H1 (cell line): ENCODE measurements at regions not wholly inside any gene's neighbourhood (a gene's known extent, or its start where the extent isn't known, plus 50 kb on each side); places are given as distances from the start of the nearest gene placed in this dataset.

Source experiments
- CTCF ChIA-PET: fragments of 300-600 bp; sonication (Branson Sonifier 250); formaldehyde crosslinking; loops from one replicate; lab custom pipeline; 2021; ENCODE audit not compliant: partially characterized antibody; lab: Charles Lee
- POLR2A ChIA-PET: fragments of 300-600 bp; sonication (Branson Sonifier 250); formaldehyde crosslinking; loops from one replicate; lab custom pipeline; 2021; ENCODE audit warnings: inconsistent platforms; ENCODE audit not compliant: partially characterized antibody; lab: Charles Lee
- DNase-seq, 2 experiments: peaks; one replicate each; pipeline versions ENCODE4 v3.0.0 to v3.0.0-alpha.2; 2010 to 2022; ENCODE audit warnings: low spot score in 2 of 2, low read depth in 1 of 2, mixed read lengths in 1 of 2
- FAIRE-seq: peaks from 2 replicates; lab custom pipeline; 2011; peaks lifted over from hg19 to GRCh38; lab: Jason Lieb, UNC
- H2AFZ ChIP-seq: 2 replicates; pipeline ENCODE4 v1.8.1; 2012; ENCODE audit warnings: low read length, inconsistent platforms
- H2AK5ac ChIP-seq: 2 replicates; pipeline ENCODE4 v1.6.1; 2013; ENCODE audit warnings: low read depth, low read length
- H2BK120ac ChIP-seq: replicated peaks from 2 replicates; pipeline ENCODE3; 2013; ENCODE audit warnings: low read depth, low read length, inconsistent platforms
- H2BK12ac ChIP-seq: 2 replicates; pipeline ENCODE4 v1.6.1; 2013; ENCODE audit warnings: low read depth, low read length
- H2BK15ac ChIP-seq: 2 replicates; pipeline ENCODE4 v1.6.1; 2013; ENCODE audit warnings: low read length
- H2BK20ac ChIP-seq: 2 replicates; pipeline ENCODE4 v1.6.1; 2013; ENCODE audit warnings: low read length
- H2BK5ac ChIP-seq: 2 replicates; pipeline ENCODE4 v1.6.1; 2013; ENCODE audit warnings: low read depth, low read length
- H3K14ac ChIP-seq: 2 replicates; pipeline ENCODE4 v1.6.1; 2013; ENCODE audit warnings: inconsistent platforms; ENCODE audit not compliant: insufficient read length
- H3K18ac ChIP-seq: 2 replicates; pipeline ENCODE4 v1.6.1; 2013; ENCODE audit warnings: low read length; ENCODE audit errors: extremely low read depth
- H3K23ac ChIP-seq: 2 replicates; pipeline ENCODE4 v1.6.1; 2013; ENCODE audit warnings: inconsistent platforms; ENCODE audit not compliant: insufficient read length
- H3K23me2 ChIP-seq: 2 replicates; pipeline ENCODE4 v1.6.1; 2013; ENCODE audit warnings: low read depth, low read length
- H3K27ac ChIP-seq: 2 replicates; pipeline ENCODE4 v1.6.1; 2011; ENCODE audit warnings: low read depth, low read length, inconsistent platforms
- H3K27me3 ChIP-seq, 4 experiments: replicated peaks in 1 of 4; 1 replicate in 1 of 4; 2 replicates in 3 of 4; pipeline versions ENCODE4 v1.6.1 to v1.8.1; 2011 to 2013; ENCODE audit warnings: low read length in 3 of 4, mild to moderate bottlenecking in 3 of 4, inconsistent platforms in 2 of 4, mixed read lengths in 2 of 4, moderate library complexity in 1 of 4; ENCODE audit not compliant: control insufficient read depth in 3 of 4, insufficient read depth in 3 of 4; ENCODE audit errors: extremely low read depth in 1 of 4
- H3K36me3 ChIP-seq, 4 experiments: 2 replicates each; pipeline versions ENCODE4 v1.6.1 to v1.8.1; 2011 to 2013; ENCODE audit warnings: mild to moderate bottlenecking in 4 of 4, low read length in 3 of 4, moderate library complexity in 2 of 4, control low read depth in 1 of 4, inconsistent platforms in 1 of 4; ENCODE audit not compliant: insufficient read depth in 4 of 4, control insufficient read depth in 2 of 4
- H3K4ac ChIP-seq: replicated peaks from 2 replicates; pipeline ENCODE3; 2013; ENCODE audit warnings: low read length, low read depth, mixed read lengths, inconsistent platforms; ENCODE audit not compliant: insufficient read length
- H3K4me1 ChIP-seq, 4 experiments: replicated peaks in 1 of 4; 1 replicate in 1 of 4; 2 replicates in 3 of 4; pipeline versions ENCODE4 v1.6.1 to v1.8.1; 2011 to 2013; ENCODE audit warnings: low read length in 3 of 4, inconsistent platforms in 2 of 4, mixed read lengths in 1 of 4; ENCODE audit not compliant: insufficient read depth in 4 of 4, control insufficient read depth in 3 of 4
- H3K4me2 ChIP-seq, 2 experiments: 2 replicates each; pipeline versions ENCODE4 v1.6.1 to v1.8.1; 2011 to 2013; ENCODE audit warnings: low read depth in 2 of 2, low read length in 2 of 2, control low read depth in 1 of 2, inconsistent platforms in 1 of 2, mild to moderate bottlenecking in 1 of 2; ENCODE audit not compliant: insufficient read depth in 1 of 2
- H3K4me3 ChIP-seq, 4 experiments: fragments of 200-600, 300-600 bp in 1 of 4; sonication (generic), shearing (Covaris generic), sonication (Bioruptor Twin) in 1 of 4; 2 replicates each; pipeline versions ENCODE4 v1.5.1 to v1.8.1; 2011 to 2016; ENCODE audit warnings: low read length in 4 of 4, low read depth in 3 of 4, control low read depth in 2 of 4, inconsistent platforms in 2 of 4, mild to moderate bottlenecking in 2 of 4, mixed read lengths in 1 of 4, moderate library complexity in 1 of 4; ENCODE audit not compliant: insufficient read depth in 2 of 4; ENCODE audit errors: extremely low read depth in 1 of 4
- H3K56ac ChIP-seq: replicated peaks from 2 replicates; pipeline ENCODE3; 2013; ENCODE audit warnings: low read depth, mild to moderate bottlenecking, mixed read lengths, low read length, inconsistent platforms; ENCODE audit not compliant: insufficient read length
- H3K79me1 ChIP-seq: 2 replicates; pipeline ENCODE4 v1.6.1; 2013; ENCODE audit warnings: low read depth, low read length, control low read depth
- H3K79me2 ChIP-seq, 2 experiments: 2 replicates each; pipeline versions ENCODE4 v1.6.1 to v1.8.1; 2012 to 2013; ENCODE audit warnings: low read length in 2 of 2, mild to moderate bottlenecking in 2 of 2, inconsistent platforms in 1 of 2; ENCODE audit not compliant: insufficient read depth in 2 of 2, control insufficient read depth in 1 of 2
- H3K9ac ChIP-seq, 4 experiments: replicated peaks in 1 of 4; 1 replicate in 1 of 4; 2 replicates in 3 of 4; pipeline versions ENCODE4 v1.6.1 to v1.8.1; 2011 to 2013; ENCODE audit warnings: low read depth in 3 of 4, low read length in 3 of 4, control low read depth in 2 of 4, mild to moderate bottlenecking in 2 of 4, moderate library complexity in 2 of 4, inconsistent platforms in 1 of 4; ENCODE audit errors: extremely low read depth in 1 of 4
- H3K9me3 ChIP-seq, 2 experiments: 2 replicates each; pipeline versions ENCODE4 v1.6.1 to v1.8.1; 2012 to 2013; ENCODE audit warnings: mild to moderate bottlenecking in 2 of 2, moderate library complexity in 2 of 2, control low read depth in 1 of 2, inconsistent platforms in 1 of 2, low read depth in 1 of 2, low read length in 1 of 2, mixed read lengths in 1 of 2; ENCODE audit not compliant: insufficient read depth in 2 of 2
- H4K20me1 ChIP-seq, 2 experiments: replicated peaks in 1 of 2; 2 replicates each; pipeline versions ENCODE3 to v1.8.1; 2011 to 2013; ENCODE audit warnings: inconsistent platforms in 2 of 2, low read length in 2 of 2, mild to moderate bottlenecking in 1 of 2; ENCODE audit not compliant: insufficient read depth in 2 of 2, control insufficient read depth in 1 of 2
- H4K5ac ChIP-seq: 2 replicates; pipeline ENCODE4 v1.6.1; 2013; ENCODE audit warnings: low read length, low read depth, mixed read lengths, inconsistent platforms; ENCODE audit not compliant: insufficient read length
- H4K8ac ChIP-seq: 2 replicates; pipeline ENCODE4 v1.8.0; 2013; ENCODE audit warnings: mild to moderate bottlenecking, moderate library complexity, low read length, inconsistent platforms; ENCODE audit not compliant: insufficient read depth; ENCODE audit errors: extremely low read depth
- H4K91ac ChIP-seq: replicated peaks from 2 replicates; pipeline ENCODE3; 2013; ENCODE audit warnings: low read length, mixed read lengths, inconsistent platforms; ENCODE audit not compliant: insufficient read length
- CBX5 ChIP-seq: fragments of 300-800, 300-1000 bp; sonication (generic); IDR thresholded peaks from 2 replicates; pipeline ENCODE4 v1.7.1; 2016; ENCODE audit warnings: antibody characterized with exemption, low read length, low read depth
- CHD1 ChIP-seq: IDR thresholded peaks from 2 replicates; pipeline ENCODE4 v1.6.1; 2012; ENCODE audit warnings: low read depth, low read length, improper control_type of control experiment
- HDAC2 ChIP-seq, 2 experiments: fragments of 300-600 bp in 1 of 2; sonication (generic) in 1 of 2; IDR thresholded peaks; 2 replicates each; pipeline ENCODE4 v1.6.1; 2011 to 2012; ENCODE audit warnings: low read depth in 2 of 2, low read length in 2 of 2, mild to moderate bottlenecking in 2 of 2, moderate library complexity in 2 of 2, borderline replicate concordance in 1 of 2, inconsistent platforms in 1 of 2
- KDM4A ChIP-seq: IDR thresholded peaks from one replicate; pipeline ENCODE4 v1.7.1; 2012; ENCODE audit warnings: low read depth, mild to moderate bottlenecking, moderate library complexity, low read length, inconsistent platforms; ENCODE audit not compliant: severe bottlenecking
- POLR2A ChIP-seq, 2 experiments: IDR thresholded peaks; 1 replicate in 1 of 2; 2 replicates in 1 of 2; pipeline ENCODE4 v1.6.1; 2011; ENCODE audit warnings: low read depth in 2 of 2, low read length in 2 of 2, mild to moderate bottlenecking in 2 of 2; ENCODE audit errors: control extremely low read depth in 1 of 2
- POU5F1 ChIP-seq: IDR thresholded peaks from 2 replicates; pipeline ENCODE4 v1.6.1; 2011; ENCODE audit warnings: low read depth, mild to moderate bottlenecking, low read length, moderate library complexity
- SAP30 ChIP-seq: fragments of 300-600 bp; sonication (generic); IDR thresholded peaks from 2 replicates; pipeline ENCODE4 v1.7.1; 2012; ENCODE audit warnings: low read length, moderate library complexity, mild to moderate bottlenecking, inconsistent platforms; ENCODE audit not compliant: insufficient read depth, insufficient replicate concordance
- SIX5 ChIP-seq: IDR thresholded peaks from 2 replicates; pipeline ENCODE4 v1.6.1; 2011; ENCODE audit warnings: mild to moderate bottlenecking, low read depth, low read length
- TCF12 ChIP-seq: IDR thresholded peaks from 2 replicates; pipeline ENCODE4 v1.6.1; 2011; ENCODE audit warnings: low read depth, mild to moderate bottlenecking, low read length
- ZNF274 ChIP-seq: IDR thresholded peaks from 2 replicates; pipeline ENCODE4 v1.7.0; 2012; ENCODE audit warnings: low read length, borderline replicate concordance; ENCODE audit errors: extremely low read depth
- WGBS, 2 experiments: shearing (Covaris generic) in 1 of 2; methylation state at CpG; one replicate each; pipeline versions ENCODE4 v1.1.6 to v1.1.7; 2013 to 2015; ENCODE audit warnings: low lambda C conversion rate in 2 of 2, mixed read lengths in 2 of 2, inconsistent platforms in 1 of 2, low coverage in 1 of 2, missing lambda C conversion rate in 1 of 2; ENCODE audit not compliant: insufficient replicate concordance in 2 of 2, insufficient coverage in 1 of 2, insufficient read length in 1 of 2; ENCODE audit errors: extremely low coverage in 1 of 2, missing lambda C conversion rate in 1 of 2; 5-methylcytosine and 5-hydroxymethylcytosine counted together

DNA sequence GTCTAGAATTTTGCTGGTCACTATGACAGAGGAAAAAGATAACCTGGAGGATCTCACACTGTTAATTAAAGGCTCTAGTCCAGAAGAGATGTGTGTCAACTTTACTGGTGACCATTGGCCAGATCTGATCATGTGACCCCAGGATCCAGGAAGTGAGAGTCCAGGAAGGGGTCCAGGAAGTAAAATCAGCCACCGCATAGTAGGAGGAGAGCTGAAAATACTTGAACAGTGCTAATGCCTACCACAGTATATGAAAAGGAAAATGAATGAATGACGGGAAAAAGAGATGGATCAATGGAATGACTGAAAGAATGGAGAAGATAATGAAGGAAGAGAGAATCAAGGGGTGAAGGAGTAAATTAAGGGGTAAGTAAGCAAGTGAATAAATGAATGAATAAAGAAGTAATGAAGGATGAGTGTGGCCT, 415.3 kb downstream of the RPS24 start:
- ChIA-PET CTCF (interaction anchor here (0.6 to 2.0 kb wide), 2 partner anchors 11 to 12 kb away, joined by 3 to 10 read pairs; no protein-coding TSS in a partner anchor), POLR2A (no interaction called here)
- H3K9ac ChIP-seq = no peak overlapping the region
- no peak overlapping the region for H2BK120ac ChIP-seq
- no peak overlapping the region for H4K5ac ChIP-seq
- FAIRE-seq (no peak), DNase-seq (no peak)
- no peak overlapping the region for H2BK5ac ChIP-seq
- no peak overlapping the region for H2BK20ac ChIP-seq
- H2BK12ac ChIP-seq = no peak overlapping the region
- H3K4ac ChIP-seq = no peak overlapping the region
- no peak overlapping the region for H3K23ac ChIP-seq
- H4K8ac ChIP-seq = no peak overlapping the region
- H3K4me2 ChIP-seq = no peak overlapping the region
- no peak overlapping the region for H3K18ac ChIP-seq
- H2AFZ ChIP-seq = no peak overlapping the region
- no peaks in the 10 kb centered on the region for H3K27me3 ChIP-seq
- H3K36me3 ChIP-seq = no peaks in the 10 kb centered on the region
- no peaks in the 10 kb centered on the region for H3K23me2 ChIP-seq
- H2AK5ac ChIP-seq = no peak overlapping the region
- H4K91ac ChIP-seq = no peak overlapping the region
- H4K20me1 ChIP-seq = no peaks in the 10 kb centered on the region
- H3K79me1 ChIP-seq = no peaks in the 10 kb centered on the region
- H3K4me3 ChIP-seq = no peak overlapping the region
- WGBS, 2 experiments = 88% methylated on average over 2 of the region's 2 CpGs; no CpG with 5 or more reads in 1 of the 2 experiments
- H2BK15ac ChIP-seq = no peak overlapping the region
- H3K79me2 ChIP-seq = no peaks in the 10 kb centered on the region
- no peak overlapping the region for H3K27ac ChIP-seq
- no peak overlapping the region for H3K14ac ChIP-seq
- H3K4me1 ChIP-seq = no peaks in the 10 kb centered on the region; a peak in 1 of 7 replicates
- H3K9me3 ChIP-seq = no peaks in the 10 kb centered on the region
- H3K56ac ChIP-seq = no peak overlapping the region
- TF ChIP-seq ZNF274 = no peak
- no peak for TF ChIP-seq TCF12
- no peak for TF ChIP-seq KDM4A
- no peak for TF ChIP-seq POU5F1
- TF ChIP-seq CBX5 = no peak
- TF ChIP-seq CHD1 = no peak
- no peak for TF ChIP-seq HDAC2 (IDR thresholded peaks at IDR 0.05; ENCODE audit: borderline replicate concordance in 1 of 2, low read depth in 2 of 2, low read length in 2 of 2)
- TF ChIP-seq SIX5 = no peak
- TF ChIP-seq POLR2A (IDR thresholded peaks at IDR 0.05; ENCODE audit: control extremely low read depth in 1 of 2, low read depth in 2 of 2, low read length in 2 of 2) = no peak
- TF ChIP-seq SAP30 = no peak
